GM18868 (cell line): ENCODE measurements at regions not wholly inside any gene's neighbourhood (a gene's known extent, or its start where the extent isn't known, plus 50 kb on each side); places are given as distances from the start of the nearest gene placed in this dataset.

Source experiments
- ATAC-seq: cut with Tn5 transposase; IDR thresholded peaks from one replicate; pipeline ENCODE4 v1.9.1; 2021; ENCODE audit warnings: mild to moderate bottlenecking, moderate library complexity; ENCODE audit not compliant: unreplicated experiment

DNA sequence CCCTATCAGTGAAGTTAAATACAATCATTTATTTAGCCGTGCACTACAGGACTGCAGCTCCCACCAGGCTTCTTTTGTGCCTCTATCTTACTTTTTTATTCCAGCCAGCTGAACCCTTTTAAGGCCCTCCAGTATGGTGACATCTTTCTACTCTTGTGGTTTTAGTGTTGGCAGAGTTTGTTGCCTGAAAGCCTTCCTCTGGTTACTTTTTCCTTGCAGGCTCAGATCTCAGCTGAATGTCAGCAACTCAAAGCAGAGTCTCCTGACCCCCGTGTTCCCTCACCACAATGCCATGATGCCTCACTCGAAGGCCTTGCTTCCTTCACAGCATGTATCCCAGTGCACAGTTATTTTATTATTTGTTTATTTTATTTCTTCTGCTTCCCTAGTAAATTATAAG, 818.9 kb upstream of the LCORL start:
- ATAC-seq = no peak

DNA sequence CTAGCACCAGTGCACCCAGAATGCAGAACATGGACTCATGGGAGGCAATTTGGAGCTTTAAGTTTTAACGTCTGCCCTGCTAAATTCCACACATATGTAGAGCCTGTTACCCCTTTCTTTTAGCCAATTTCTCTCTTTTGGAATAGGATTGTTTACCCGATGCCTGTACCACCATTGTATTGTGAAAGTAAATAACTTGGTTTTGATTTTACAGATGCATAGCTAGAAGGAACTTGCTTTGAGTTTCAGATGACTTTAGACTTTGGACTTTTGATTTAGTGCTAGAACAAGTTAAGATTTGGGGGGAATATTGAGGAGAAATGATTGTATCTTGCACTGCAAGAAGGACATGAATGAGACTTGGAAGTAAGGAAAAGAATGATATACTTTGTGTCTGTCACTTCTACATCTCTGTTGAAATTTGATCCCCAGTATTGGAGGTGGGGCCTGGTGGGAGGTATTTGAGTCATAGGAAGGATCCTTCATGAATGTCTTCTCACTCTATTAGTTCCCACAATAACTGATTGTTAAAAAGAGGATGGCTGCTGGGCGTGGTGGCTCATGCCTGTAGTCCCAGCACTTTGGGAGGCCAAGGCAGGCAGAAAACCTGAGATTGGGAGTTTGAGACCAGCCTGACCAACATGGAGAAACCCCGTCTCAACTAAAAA, 794.8 kb upstream of the LCORL start:
- no peak for ATAC-seq

DNA sequence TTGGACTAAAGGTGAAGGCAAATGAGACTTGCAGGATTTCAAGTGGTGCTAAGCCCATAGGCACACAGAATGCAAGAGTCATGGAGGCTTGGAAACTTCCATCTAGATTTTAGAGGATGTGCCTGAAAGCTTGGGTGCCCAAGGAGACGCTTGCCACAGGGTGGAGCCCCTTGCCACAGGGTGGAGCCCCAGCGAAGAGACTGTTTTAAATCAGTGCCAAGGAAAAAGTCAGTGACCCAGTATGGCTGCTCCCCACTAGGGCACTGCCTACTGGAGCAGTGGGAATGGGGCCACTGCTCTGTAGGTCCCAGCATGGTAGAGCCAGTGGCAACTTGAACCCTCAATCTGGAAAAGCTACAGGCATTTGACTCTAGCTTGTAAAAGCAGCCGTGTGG, 794.2 kb upstream of the LCORL start:
- ATAC-seq = no peak

DNA sequence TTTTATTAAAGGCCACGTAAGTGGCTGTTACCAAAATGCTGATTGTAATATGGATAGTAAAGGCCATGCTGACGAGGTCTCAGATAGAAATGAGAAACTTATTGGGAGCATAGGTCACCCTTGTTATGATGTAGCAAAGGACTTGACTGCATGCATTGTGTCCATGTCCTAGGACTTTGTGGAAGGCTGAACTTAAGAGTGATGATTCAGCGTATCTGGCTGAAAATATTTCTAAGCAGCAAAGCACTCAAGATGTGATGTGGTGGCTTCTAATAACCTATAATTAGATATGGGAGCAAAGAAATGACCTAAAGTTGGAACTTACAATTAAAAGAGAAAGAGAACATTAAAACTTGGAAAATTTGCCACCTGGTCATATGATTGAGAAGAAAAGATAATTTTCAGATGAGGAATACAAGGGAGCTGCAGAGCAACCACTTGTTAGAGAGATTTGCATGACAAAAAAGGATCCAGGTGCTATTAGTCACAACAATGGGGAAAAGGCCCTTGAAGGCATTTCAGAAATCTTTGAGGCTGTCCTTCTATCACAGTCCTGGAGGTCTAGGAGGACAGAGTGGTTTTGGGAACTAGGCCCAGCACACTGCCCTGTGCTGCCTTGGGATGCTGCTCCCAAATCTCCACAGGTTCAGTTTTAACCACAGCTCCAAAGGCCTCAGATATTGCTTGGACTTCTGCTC, 793.7 kb upstream of the LCORL start:
- no peak for ATAC-seq

DNA sequence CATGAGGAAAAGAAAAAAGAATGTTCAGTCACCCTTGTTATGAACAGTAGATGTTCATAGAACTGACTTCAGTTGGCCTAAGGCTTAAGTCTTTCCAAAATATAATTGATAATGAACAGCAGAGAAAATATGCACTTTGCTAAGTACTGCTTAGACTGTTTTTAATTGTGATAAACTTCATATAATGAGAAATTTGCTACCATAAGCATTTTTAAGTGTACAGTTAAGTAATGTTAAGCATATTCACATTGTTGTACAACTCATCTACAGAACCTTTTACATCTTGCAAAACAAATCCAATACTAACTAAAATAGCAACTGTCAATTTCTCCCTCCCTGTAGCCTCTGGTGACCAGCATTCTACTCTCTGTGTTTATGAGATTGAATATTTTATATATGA, 792.2 kb upstream of the LCORL start:
- no peak for ATAC-seq

DNA sequence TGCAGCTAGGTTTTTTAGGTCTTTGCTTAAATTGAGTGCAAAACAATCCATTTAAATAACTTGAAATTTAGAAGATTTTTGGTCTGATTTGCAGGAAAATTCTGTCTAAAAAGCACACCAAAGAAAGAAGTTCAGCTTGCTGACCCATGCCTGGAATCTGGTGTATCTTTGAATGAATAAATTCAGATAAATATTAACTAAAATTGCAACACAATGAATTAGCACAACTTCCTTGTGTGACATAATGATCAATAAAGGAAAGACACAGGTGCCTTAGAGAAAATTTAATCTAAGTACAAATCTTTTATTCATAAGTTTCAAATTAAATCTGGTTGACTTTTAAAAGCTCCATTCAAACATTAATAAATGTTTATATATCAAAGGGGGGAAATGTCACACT, 791.5 kb upstream of the LCORL start:
- ATAC-seq = no peak

DNA sequence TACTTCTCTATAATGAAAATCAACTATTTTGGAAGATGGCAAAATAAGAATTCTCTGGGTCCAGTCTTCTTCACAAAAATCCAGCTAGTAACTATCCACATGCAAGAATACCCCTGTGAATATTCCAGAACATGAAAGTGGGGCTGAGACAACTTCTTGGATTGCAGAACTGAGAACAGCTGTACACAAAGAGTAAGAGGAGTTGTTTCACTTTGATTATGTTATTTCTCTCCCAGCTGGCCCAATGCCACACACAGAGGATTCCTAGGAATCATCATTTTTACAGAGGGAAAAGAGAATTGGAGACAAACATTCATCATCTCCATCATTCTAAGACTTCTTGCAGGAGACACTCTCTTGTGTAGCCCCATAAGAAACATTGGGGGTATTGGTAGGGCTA, 782.2 kb upstream of the LCORL start:
- ATAC-seq = no peak

DNA sequence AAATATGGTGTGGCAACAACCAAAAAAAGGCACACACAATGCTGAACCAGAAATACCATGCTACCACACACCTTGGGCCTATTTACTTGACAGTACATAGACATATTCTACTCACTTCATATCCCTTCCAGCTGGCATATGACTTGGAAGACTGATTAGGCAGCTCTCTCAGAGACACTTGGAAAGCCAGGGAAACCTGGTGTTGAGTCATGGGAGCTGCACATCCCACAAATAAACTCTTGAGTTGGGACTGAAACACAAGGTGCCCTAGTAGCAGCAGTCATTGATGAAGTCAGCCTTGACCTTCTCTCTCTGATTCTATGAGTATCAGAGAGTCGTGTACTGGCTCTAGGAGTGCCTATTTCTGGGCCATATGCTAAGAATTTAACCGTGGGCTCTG, 776.6 kb upstream of the LCORL start:
- ATAC-seq = no peak

DNA sequence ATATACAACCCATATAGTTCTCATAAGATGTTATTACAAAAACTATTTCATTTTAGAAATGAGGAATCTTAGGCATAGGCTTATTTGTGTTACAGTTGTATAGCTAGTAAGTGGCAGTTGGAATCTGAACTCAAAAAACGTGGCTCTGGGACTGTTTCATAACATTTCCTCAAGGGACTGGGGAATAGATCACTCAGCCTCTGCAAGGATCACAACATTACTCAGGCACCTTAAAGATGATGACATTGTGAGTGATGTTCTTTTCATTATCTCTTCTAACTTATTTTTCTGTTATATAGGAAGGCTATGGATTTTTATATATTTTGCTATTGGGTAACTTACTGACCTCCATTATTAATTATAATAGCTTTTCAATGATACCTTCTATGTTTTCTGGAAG, 774.2 kb upstream of the LCORL start:
- ATAC-seq = no peak

DNA sequence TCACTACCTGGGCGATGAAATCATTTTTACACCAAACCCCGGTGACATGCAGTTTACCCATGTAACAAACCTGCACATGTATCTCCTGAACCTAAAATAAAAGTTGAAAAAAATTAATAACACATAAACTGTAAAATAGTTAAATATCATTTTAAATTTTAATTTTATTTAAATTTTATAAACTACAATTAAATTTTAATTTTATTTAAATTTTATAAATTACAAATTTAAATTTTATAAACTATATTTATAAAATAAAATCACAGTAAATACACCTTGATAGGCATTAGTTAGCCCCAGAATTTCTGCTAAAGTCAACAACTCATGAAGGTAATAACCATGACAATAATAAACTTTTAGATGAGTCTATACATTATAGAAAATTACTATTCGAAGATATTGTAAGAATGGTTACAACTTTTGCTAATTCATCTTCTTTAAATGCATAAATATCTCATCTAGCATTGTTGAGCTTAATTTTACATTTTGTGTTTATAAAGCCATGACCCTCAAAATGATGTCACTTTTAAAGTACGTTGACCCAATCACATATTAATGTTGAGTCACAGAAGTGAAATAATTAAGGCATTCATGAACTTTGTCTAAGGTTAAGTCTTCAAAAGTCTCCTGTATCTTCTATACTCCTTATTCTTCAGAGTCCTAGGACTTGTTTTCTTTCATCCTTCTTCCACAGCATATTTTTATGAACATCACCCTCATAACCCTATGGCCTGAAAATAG, 755.8 kb upstream of the LCORL start:
- ATAC-seq = no peak

DNA sequence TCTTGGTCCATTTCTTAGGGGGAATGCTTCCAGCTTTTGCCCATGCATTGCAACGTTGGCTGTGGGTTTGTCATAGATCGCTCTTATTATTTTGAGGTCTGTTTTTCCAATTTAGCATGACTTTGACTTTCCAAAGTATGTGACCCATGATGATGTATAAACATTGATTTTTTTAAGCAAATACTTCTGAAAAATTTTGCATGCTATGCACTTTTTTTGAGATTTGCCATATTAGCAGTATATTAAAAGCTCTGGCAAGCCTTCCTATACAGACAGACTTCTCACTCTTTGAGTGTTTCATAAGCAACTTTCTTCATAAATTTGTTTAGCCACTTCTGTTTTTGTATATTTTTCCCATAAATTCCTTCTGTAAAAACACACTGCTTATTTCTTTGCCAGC, 746.4 kb upstream of the LCORL start:
- ATAC-seq = no peak

DNA sequence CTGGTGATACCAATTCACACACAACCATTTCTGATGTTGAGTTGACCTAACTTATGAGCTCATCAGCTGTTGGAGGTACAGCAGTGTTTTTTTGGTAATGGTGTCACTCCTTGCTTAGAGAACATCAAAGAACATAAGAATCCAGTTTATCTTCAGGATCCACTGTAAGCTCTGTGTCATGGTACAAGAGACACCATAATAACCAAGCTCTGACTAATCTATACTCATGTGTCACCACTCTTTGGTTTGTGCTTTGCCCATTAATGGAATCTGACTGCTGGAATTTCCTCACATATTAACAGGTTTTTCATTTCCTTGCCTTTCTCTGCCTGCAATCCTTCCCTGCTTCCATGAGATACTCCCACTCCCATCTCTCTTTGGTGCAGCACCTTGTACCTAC, 735.1 kb upstream of the LCORL start:
- no peak for ATAC-seq

DNA sequence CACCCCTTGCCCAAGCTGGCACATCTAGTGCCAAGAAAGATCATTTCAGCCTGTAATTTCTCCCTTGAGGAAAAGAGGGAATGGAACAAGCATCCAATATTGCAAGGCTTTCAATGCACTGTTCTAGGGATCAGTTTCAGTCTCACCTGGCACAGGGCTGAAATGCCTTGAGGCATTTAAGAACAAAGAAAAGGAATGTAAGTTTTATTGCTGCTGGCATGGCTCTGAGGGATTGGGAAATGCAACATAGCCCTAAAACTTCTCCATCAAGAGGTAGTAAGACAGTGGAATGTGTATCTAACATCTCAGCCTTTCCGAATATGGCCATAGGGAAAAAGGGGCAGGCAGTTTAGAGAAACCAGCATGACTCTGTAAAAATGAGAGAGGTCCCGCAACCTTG, 732.6 kb upstream of the LCORL start:
- no peak for ATAC-seq

DNA sequence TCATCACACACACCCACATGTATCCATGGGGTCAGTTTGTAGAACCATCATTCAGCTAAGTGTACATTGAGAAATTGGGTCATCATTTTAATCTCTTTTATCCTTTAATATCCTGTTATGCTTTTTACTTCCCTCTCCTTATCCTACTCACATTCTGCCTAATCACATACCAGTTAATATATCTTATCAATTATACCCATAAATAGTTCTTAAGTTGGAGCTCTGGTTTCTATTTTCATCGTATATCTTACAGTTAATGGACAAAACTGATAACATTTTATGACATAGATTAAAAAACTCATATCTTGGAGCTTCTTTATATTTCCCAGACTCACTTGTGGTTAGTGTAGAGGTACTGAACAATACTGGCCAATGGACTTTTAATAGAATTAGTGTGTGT, 729.5 kb upstream of the LCORL start:
- no peak for ATAC-seq

DNA sequence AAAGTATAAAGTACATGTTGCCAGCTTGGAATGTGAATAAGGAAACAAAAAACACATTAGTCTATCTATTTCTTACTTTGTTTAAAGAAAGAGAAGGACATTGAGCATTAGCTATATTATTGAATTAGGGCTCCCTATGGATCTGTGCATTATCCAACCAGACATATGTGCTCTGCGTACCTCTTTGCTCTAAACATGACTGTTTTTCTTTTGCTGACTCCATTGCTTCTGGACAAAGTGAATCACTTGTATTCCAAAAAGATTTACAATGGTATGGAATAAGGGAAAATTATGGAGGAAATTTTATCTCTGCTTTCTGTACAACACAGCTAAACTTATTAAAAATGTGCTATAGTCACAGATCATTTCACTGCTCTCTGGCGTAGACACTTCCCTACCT, 727.8 kb upstream of the LCORL start:
- no peak for ATAC-seq

DNA sequence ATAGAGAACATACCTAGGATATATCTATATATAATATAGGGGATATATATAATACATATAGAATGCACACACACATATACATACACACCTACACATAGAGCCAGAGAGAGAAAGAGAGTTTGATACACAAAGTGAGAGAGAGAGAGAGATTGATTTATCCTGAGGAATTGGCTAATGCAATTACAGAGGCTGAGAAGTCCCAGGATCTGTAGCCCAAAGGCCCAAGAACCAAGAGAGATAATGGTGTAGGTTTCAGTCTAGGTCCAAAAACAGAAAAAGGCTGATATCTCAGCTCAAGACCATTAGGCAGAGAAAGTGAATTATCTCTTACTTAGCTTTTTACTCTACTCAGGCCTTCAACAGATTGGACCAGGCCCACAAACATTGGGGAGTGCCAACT, 715.0 kb upstream of the LCORL start:
- no peak for ATAC-seq

DNA sequence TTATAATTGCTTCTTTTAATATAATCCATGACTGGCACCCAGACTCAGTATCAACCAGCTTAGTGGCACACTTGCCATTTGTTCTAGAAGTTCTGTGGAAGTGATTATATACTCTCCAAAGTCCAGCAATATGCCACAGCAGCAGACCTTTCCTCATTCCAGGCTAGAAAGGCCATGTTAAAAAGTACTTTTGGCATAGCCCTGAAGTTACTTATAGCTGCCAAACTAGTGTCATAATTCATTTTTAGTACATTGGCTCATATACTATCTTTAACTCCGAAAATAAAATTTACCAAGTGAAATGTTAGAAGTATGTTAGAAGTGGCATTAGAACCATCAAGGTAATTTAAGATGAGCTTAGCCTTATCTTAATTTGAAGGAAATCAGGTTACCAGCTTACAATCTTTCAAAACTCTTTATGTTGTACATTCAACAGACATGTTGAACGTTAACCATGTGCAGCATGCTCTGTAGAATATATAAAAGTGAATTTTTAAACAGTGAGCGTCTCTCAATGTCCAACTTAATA, 714.2 kb upstream of the LCORL start:
- no peak for ATAC-seq

DNA sequence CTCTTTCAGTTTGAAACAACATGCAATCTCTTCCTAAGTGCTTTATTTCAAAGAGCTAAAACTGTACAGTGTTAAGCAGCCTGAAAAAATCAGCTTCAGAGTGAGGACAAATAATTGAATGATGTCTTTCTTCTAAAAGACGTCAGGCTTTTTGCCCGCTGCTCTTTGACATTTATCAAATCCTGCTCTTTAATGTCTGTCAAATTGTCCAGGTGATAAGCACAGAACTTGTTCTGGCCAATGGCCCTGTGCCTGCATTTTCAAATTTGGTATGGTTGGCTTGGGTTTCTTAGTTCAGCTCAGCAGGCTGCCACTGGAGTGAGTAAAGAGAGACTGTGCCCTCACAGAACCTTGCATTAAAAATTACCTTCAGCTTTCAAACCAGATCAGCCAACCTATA, 712.9 kb upstream of the LCORL start:
- no peak for ATAC-seq

DNA sequence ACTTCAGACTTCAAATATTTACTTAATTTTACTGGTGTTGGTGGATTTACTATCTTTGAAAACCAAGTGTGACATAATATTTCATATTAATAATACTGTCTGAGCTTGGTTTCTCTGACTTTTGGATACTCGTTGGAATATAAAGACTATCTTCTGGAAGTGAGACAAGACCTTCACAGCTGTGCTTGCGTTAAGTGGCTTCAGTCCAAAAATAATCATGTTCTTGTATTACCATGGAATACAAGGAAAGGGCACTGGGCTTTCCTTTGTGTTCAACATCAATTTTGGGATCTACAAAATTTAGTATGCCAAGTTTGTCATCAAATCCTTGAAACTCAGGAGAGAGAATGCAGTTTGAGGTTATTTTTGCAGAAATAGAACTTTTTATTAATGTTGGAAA, 712.4 kb upstream of the LCORL start:
- ATAC-seq = no peak

DNA sequence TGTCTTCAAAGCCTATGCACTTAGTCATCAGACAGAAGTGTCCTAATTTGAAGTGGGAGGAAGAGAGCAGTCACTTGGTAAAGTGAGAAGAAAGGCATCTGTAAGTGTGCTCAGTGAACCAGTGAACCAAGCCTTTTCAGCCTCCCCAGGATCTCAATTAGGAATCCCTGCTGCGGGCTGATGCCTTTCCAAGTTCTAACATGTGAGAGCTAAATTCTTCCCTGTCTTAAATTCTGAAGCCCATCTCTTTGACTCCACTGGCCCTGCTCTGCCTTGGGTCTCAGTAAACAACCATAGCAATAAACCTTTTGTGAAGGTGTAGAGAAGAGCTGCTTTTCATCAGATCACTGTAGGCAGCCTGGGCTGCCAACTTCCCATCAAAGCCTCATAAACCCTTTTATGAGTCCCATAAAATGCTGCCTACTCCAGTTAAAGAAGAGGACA, 701.2 kb upstream of the LCORL start:
- ATAC-seq = no peak

DNA sequence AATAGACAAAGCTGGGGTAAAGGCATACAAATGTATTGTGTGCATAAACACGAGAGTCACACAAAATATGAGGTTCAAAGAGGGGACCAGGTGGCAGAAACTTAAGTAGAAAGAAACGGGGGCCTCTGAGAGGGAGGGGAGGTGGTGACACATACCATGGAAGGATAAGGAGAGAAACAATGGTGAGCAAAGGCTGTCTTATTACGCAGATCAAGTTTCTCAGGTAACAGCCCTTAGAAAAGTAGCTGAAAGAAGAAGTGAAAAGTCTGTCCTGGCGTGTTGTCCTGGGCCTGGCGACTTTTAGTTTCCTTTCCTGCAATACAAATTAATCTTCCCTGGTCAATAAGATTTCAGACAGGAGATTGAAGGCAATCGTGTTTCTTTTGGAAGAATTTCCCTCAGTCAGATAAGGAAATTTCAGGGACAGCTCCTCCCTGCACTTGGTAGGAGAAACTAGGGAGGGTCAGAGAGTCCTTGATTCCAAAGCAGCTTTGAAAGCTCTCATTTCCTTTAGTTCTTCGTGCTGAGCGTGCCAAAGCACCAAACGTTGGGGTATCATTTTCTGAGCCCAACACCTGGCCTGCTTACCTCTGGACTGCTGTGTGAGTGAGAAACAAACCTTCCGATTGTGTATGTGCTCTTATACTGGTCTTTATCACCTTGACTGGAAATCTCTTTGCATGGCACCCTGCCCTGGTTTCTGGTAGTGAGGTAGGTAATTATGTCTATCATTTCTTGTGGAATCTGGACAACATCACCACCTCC, 676.7 kb upstream of the LCORL start:
- peak; percentile 54 for ATAC-seq
